COR-L47 (cell line): ENCODE measurements at regions not wholly inside any gene's neighbourhood (a gene's known extent, or its start where the extent isn't known, plus 50 kb on each side); places are given as distances from the start of the nearest gene placed in this dataset.

ENCODE experiments used
- DNase-seq: peaks from one replicate; lab custom pipeline; 2025; lab: John Stamatoyannopoulos, UW

DNA sequence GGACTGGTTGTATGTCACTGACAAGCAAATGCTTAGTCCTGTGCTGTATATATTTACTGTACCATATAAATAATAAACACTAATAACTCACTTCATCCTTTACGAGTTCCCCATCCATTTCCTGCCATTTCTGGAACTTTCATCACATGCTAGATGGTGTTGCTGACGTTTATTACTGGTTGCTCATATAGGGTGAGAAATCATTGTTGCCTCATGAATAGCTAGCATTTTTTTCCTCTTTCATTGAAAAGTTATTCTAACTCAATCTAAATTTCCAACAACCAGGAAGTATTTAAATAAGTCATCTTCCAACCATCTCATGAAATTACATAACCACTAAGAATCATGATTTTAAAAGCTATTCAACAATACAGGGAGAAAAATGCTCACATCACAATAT, 88.6 kb upstream of the RCN1 start:
- DNase-seq: no peak

DNA sequence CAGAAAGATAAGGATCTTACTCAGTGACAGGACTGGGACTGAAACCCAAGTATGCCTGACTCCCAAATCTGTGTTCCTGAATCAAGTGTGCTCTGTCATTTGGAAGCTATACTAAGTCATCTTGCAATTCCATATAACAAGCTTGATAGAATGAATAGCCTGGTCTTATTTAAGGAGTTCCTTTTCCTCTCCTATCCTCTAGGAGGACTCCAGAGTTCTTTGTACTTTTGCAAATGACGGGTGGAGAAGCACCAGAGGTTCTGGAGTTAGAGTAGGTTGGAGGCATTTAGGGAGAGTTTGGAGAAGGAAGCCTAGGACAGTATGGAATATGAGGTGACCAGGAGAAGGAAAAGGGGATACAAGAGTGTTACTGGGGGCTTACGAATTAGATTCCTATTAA, 92.9 kb upstream of the RCN1 start:
- DNase-seq: no peak

DNA sequence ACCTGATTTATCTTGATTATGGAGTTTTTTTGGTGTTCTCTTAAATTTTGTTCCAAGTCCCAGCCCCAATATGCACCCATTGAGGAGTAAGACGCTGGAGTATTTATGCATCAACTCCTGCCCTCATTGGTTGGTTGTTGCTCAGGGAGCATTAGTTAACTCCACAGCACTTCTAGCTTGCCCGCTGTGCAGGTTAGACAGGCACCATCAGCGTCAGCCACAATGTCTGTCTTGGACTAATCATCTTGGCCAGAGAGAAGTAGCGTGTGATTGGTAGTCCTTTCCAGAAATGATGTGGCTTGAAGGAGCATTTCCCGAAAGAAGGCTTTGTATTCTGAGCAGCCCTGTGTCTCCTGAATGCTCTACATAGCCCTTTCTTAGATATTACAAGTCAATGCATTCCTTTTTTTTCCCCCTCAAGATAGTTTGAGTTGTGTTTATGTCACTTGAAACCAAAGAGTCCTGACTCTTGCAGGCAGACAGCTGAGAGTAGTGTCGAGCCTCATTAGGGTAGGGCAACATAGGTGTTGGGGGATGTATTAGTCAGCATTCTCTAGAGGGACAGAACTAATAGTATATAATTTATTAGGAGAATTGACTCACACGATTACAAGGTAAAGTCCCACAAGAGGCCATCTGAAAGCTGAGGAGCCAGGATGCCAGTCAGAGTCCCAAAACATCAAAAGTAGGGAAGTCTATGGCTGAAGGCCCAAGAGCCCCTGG, 94.6 kb upstream of the RCN1 start:
- no peak for DNase-seq

DNA sequence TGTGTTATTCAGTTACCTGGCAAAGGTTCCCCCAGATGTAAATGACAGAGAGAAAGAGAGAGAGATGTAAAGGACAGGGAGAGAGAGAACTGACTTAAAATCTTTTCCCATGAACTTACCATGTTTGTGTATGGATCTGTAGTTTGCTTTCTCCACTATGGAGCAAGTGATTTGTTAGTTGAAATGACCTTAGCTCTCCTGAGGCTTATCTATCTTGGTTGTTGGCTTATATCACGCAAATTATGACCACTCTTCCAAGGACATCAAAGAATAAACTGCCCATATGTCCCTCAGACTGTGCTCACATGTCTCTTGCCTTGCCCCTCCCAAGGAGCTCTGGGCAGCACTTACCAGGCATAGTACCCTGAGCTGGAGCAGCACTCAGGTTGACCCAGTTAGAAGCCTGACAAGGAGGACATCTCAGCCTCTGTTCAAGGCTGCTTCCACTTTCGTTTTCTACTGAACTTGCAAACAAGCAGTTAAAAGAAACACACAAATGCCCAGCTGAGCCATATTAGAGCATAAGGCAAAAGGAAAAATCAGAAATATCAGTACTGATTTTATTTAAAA, 95.3 kb upstream of the RCN1 start:
- DNase-seq: no peak

DNA sequence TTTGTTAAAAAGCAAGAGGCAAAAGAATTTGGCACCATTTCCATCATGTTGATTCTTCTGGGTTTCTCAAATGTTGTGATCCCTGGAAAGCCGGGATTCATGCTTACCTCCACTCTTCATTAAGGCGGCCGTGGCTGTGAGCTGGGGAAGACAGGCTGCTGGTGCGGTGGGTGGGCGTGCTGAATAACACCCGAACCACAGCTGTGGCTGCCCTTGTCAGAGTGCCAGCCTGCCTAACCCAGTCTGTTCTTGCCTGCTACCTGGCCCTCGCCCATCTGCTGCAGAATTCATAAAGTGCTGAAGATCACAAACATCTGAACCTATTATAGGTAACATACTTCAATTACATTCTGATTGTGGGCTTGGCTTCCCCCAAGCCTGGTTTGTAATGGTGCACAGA, 95.8 kb upstream of the RCN1 start:
- no peak for DNase-seq

DNA sequence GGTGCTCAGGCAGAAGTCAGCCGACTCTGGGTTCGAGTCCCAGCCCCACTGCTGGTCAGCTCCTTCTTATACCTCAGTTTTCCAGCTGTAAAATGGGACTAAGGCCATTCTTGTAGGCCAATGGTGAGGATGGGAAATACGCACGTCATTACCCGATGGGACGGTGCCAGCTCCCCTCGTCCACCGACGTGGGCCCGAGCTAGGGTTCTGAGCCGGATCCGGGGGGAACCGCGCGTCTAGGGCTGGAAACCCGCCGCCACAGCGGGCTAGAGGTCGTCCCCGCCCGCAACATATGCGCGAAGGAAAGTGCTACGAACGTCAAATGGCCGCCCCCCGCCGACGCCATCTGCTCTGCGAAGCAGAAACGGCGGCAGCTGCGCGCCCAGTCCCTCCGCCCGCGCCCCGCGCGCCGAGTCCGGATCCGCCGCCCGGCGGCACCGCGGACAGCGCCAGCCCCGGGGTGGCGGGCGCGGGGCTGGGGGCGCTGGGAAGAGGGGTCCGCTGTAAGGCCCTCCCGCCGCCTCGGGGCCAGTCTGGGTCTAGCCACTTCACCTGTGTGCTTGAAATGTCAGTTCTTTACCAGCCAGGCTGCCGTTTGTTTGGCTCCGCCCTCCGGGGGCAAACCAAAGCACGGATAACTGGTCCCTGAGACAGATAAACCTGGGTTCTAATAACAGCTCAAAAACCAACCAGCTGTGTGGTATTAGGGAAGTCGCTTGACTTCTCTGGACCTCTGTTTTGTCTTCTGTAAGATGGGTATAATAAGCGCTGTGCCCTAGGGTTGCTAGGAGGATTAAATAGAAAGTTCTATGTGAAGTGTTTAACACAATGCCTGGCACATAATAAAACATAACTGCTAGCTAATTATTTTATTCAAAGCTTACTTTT, 103.5 kb upstream of the RCN1 start:
- no peak for DNase-seq

DNA sequence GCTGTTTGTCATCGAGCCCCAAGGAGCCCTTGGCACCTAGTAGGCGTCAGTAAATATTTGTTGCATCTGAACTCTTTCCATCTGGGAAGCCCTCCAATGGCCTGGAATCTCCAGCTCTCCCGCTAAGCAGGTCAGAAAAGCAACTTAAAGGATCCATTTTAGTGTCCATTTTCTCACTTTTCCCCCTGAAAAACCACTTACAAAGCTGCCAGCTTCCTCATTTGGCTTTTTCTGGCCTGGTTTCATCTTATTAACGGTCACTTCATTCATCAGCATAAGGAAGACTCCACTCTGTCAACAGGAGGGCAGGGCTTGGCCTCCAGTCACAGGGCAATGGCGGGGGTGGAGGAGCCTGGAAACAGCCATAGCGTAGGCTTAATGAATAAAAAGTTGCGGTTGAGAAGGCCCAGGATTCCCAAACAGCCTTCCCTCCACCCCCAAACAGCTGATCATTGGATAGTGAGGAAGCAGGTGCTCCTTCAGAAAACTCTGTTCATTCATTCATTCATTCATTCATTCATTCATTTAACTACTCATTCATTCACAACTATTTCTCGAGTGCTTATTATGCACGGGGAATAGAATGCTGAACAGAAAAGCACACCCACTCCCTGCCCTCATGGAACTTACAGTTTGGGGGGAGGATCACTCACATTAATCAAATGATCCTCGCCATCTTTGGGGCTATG, 104.5 kb upstream of the RCN1 start:
- no peak for DNase-seq

DNA sequence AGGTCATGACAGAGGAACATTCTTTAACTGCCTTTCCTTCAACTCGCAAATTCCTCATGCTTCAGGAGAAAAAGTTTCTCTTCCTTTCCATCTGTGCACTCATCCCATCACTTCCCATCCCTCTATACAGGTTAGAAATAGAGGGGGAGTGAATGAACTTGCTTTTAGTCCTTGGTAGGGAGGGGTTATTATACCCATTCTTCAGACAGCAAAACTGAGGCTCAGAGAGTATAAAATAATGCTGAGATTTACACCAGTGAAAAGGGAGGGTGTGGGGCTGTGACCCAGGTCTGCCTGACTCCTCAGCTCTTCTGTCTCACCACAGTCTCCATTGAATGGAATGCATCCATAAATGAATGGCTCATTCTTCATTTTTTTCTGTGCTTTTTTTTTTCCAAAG, 109.4 kb upstream of the RCN1 start:
- no peak for DNase-seq

DNA sequence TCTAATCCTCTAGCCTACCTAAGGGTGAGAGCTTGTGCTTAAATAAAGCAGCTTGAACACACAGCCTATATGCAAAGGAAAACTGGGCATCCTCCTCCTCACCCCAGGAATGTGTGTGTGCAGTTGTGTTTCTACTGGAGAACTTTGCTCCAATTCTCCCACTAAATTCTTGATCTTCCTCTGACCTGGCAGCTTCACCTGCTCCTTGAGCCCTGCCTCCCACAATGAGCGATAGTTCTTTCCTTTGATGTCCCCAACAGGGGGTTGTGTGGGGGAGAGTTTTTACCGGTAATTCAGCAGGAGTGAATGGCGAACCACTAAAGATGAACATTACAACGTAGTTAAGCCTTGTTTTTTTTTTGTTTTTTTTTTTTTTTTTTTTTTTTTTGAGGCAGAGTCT, 113.5 kb upstream of the RCN1 start:
- no peak for DNase-seq

DNA sequence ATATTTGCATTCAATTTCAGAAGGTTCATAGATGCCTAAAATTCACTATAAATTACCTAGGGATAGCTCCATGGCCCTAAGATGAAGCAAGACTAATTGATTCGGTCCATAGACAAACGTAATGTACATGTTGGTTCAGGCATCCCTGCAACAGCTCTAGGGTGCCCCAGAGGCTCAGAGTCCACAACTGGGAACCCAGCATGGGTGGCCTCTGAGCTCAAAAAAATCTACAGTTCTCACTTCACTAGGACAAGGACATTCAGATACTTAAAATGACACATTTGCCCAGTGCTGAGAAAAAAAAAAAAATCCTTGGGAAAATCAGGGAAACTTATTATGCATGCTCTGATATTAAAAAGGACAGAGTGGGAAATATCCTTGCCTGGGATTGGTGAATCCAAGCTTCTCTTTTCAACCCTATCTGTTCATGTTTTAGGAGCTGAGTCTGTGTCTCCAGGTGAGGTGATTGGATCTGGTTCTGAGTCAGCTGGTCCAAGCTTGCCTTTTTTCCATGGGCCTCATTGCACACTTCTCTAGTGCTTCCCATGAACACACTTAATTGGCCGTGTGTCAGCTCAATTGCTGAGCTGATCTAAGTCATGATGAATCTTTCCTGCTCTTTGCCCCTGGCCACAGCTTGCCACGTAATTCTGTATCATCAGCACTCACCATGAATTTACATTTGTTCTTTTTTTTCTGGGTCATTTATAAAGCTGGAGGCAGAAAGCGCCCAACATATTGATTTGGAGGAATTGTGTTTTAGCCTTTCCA, 116.3 kb upstream of the RCN1 start:
- no peak for DNase-seq

DNA sequence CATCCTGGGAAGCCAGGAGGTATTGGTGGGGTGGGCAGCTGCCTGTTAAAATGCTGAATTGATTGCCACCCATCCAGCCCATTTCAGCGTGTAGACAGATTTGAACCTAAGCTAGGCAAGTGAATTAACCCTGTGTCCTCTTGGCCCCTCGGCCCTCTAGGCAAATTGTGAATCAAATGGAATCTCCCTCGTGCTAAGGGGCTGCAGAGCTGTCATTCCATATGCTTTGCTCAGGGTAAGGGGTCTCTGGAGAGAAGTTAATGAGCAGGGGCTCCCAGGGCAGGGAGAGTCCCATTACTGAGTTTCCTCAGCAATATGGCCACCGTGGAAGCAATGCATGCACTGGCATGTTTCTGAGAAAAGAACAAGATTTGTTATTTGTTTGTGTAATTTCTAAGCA, 117.7 kb upstream of the RCN1 start:
- DNase-seq: no peak

DNA sequence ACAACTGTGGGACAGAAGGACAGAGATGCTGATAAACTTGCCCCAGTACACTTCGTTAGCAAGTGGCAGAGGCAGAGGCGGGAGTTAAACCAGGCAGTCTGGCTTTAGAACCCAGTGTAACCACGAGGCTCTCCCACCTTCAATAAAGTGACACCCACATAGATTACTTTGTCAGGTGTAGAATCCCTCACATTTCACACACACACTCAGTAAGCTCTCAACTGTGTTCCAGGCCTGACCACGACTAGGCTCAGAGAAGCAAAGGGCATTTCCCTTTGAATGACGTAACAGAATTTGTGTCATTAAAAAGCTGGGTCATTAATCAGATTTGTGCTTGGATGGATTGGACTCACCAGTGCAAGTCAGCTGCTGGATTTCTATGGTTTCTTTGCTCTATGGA, 118.3 kb upstream of the RCN1 start:
- no peak for DNase-seq

DNA sequence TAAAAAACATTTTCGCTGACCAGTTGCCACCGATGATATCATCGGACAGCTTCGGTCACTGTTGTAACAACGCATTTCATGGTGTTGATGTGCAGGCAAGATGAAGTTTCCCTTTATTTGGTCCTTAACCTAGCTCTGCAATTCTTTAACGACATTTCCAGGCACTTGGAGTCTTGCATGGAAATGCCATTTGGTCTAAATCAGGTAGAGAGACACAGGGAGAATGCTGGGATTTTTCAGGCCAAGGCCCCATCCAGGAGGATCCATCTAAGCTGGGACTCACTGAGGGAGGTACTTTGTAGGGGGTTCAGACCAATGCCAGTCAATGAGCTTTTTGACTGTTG, 121.5 kb upstream of the RCN1 start:
- DNase-seq: no peak

DNA sequence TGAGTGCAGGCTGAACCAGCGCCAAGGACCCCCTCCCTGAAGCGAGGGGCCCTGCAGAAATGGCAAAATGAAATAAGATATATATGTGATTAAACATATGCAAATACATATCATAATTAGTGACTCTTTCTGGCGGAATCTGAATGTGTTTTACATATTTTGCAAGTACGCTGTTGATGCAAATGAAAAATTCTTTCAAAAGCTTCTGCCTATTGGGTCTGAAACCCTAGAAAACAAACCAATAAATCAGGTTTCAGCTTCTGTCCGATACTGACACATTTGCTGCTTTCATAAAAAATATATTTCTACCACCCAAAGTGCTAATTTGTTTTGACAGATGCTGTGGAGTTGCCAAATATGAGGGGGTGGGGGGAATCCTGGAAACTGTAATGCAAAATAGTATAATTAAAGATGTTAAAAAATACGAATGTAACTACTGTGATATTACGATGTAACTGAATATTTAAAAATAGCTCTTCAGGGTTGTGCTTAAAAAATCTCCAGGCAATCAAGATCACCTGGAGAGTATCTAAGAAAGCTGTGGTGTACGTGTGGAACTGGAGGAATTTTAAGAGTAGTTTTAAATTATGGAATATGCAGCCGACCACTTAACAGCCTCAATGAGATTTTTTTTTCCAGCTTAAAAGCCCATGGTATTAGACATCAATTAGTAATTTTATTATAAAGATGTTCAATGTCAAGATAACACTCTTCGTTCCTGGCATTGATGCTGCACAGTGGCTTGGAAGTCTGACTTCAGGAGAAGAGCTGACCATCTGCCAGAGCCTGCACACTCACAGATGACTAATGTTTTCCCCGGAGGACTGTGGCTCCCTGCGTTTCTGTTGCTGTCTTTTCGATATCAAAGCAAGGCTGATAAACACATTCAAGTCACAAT, 122.2 kb upstream of the RCN1 start:
- no peak for DNase-seq

DNA sequence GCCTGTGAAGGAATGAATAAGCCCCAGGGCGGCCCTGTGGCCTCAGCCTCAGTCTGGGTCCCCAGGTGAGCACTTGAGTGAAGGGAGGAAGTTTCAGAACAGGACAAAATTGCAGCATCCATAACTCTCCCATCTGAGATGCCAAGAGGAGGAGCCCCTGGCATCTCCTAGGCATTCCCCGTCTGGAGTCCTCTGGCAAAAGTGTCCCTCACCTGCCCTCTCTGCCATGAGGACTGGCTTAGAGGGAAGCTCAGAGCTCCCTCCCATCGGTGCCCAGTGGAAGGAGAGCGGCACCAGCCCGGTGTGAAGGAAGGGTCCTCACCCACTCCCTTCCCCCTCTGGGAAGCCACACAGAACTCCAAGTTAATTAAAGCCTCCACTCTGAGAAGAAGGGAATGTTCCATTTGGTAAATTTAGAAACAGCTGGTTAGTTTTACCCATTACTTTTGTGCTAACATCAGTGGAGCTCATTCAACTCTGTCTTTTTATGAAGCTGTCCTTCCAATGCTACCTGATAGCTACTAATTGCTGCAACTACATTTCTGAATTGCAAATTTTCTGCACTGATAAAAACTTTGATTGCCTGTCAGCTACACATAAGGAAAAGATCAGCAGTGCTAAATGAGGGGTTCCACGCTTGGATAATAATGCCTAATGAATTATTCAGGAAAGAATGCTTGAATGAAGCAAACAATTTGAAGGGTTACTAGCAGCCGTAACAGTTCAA, 123.3 kb upstream of the RCN1 start:
- no peak for DNase-seq

DNA sequence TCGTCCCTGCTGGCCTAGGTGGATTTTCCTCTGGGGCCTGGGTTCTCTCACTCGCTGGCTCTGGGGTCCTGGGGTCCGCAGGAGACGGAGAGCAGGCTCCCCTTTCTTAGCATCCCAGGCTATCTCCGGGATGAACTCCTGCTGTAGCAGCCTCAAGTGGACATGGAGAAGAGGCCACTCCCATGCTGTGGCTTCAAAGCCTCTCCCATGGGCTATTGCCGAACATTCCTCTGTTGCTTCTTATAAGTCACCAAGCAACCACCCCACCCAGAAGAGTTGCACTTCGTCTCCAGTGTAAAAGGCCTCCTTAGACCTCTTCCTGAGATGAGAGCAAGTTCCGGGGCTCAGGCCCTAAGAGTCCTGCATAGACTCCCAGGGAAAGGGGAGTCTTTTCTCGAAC, 124.0 kb upstream of the RCN1 start:
- DNase-seq: no peak

DNA sequence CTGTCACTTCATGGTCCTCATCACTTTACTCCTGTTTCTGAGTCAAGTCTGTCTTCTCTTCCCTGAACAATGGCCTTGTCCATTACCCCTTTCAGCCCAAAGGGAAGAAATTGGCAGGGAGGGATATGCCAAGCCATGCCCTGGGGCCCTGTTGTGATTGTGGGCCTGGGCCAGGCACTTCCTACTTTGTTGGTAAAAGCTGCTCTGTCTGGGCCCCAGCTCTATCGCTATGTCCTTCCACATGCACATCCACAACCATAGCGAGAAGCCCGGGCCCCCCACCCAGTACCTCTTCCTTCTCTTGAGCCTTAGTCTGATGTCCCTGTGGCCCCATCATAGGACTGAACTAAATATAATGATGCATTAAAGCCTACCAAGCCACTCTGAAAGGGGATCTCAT, 126.7 kb upstream of the RCN1 start:
- DNase-seq: no peak

DNA sequence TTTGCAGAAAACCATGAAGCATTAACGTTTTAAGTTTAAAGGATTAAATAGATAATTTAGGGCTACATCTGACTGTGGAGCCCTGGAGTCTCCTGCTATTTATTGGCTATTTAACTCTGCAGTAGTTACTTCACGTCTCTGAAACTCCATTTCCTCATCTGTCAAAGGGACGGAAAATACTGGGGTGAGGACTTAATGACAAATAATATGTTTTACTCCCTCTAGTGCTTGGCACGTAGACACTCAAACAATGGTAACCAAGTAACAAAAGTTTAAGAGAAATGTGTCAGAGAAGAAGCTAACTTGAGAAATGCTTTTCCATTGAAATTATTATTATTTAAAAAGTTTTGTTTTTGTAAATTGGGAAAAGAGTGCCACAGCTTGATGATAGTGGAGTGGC, 130.7 kb upstream of the RCN1 start:
- no peak for DNase-seq

DNA sequence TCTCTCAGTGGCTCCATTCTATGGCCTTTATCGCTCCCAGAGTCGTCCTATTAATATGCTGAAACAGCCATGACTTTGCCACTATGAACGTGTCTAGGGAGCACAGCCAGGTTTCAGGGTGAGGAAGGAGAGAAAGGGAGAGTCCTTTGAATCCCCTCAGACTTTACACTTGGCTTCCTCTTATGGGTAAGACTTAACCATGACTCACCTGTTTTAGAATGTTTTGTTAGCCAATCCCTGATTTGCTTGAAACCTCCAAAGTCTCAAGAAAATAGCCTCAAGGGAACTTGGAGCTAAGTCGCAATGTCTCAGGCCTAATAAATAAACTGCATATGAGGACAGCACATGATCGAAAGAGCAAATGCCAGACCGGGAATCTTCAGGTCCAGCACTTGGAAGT, 131.2 kb upstream of the RCN1 start:
- DNase-seq: no peak

DNA sequence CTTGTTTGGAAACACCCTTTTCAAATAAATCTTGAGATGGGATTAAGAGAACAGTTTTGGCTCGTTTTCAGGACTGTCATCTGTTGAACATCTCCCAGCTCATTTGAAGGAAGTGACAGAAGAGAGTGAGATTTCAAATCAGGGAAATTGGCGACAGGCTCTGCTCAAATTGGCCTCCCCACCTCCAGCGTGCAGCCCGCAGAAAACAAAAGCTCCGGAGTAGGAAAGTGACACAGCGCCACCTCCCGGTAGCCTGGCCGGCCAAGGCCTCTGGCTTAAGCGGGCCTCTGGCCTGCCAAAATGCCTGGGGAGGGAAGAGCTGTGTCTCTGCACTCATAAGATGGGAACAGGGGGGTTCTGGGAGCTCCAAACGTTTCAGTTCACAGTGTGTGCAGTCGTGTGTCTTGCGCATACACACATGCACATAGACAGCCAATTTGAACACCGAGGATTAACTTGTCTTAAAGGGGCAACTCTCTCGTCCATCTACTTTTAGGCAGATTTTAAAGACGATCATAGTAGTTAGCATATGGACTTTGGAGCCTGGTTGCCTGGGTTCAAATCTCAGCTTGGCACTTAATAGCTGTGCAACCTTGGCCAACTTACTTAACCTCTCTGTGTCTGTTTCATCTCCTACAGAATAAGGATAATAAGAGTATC, 132.7 kb upstream of the RCN1 start:
- DNase-seq: no peak
